ENCODE measurements at regions not wholly inside any gene's neighbourhood (a gene's known extent, or its start where the extent isn't known, plus 50 kb on each side); places are given as distances from the start of the nearest gene placed in this dataset.

DNA sequence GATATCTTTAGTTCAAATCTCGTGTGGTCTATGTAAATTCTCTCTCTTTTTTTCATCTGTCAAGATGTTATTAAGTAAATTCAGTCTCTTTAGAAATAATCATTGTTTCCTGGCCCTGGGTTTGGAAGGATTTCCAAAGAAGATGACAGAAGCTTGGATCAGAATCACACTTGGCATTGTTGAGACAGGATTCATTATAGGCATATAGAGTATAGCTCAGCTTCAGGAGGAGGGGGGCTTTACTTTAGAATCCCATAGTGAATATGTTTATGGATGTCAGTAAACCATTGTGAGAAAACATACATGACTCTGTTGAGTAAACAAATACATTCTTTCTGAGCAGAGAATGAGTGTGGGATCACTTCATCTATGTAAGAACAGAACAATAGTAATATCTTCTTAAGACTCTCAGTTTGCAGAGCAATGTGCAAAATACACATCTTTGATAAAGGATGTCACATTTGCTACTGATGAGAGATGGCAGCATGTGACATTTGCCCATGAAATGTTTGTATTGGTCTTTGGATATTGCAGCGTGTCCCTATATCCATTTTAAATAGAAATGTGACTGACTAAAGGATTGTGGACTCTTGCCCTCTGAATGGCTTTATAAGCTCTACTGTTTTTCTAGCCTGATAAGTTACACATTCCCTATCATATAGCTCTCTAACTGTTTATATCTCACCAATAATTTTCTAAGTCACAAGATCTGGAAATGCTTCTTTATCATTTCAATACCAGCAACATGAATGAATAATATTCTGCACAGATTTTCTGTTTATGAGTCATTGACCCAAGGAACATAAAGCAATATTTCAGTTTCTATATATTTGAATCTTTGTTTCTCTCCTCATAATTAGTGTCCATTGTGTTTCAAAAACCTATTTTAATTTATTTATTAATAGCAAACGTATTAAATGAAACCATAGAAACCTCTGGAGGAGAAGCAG is 95.6 kb upstream of the THRB start:
- no peak for DNase-seq (ENCODE audit: low read depth in 1 of 2, low spot score in 1 of 2)

DNA sequence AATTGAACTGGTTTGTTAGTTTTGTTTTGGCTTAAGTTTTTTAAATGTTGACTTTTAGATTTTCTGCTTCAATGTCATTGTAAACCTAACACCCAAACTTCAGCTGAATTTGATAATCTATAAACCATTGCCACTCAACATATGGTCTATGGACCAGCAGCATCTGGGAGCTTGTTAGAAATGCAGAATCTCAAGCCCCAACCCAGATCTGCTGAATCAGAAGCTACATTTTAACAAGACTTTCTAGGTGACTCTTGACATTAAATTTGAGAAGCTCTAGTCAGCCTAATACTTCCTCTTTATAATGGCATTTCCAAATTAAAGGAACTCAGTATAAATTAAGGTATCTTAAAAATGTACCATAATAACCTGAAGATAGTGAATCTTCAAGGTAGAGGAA is 96.5 kb upstream of the THRB start:
- no peak for DNase-seq (ENCODE audit: low read depth in 1 of 2, low spot score in 1 of 2)
- TF ChIP-seq POLR2AphosphoS5 (IDR thresholded peaks at IDR 0.05; ENCODE audit: low read depth) (no peak), SPI1 (IDR thresholded peaks at IDR 0.05; ENCODE audit: borderline replicate concordance, low read depth) (no peak), GABPA (IDR thresholded peaks at IDR 0.05; ENCODE audit: low read depth) (no peak)
- TF ChIP-seq, protein P1, sequence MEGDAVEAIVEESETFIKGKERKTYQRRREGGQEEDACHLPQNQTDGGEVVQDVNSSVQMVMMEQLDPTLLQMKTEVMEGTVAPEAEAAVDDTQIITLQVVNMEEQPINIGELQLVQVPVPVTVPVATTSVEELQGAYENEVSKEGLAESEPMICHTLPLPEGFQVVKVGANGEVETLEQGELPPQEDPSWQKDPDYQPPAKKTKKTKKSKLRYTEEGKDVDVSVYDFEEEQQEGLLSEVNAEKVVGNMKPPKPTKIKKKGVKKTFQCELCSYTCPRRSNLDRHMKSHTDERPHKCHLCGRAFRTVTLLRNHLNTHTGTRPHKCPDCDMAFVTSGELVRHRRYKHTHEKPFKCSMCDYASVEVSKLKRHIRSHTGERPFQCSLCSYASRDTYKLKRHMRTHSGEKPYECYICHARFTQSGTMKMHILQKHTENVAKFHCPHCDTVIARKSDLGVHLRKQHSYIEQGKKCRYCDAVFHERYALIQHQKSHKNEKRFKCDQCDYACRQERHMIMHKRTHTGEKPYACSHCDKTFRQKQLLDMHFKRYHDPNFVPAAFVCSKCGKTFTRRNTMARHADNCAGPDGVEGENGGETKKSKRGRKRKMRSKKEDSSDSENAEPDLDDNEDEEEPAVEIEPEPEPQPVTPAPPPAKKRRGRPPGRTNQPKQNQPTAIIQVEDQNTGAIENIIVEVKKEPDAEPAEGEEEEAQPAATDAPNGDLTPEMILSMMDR (IDR thresholded peaks at IDR 0.05; ENCODE audit: insufficient read depth, low read length), result no peak
- TF ChIP-seq, protein P2, sequence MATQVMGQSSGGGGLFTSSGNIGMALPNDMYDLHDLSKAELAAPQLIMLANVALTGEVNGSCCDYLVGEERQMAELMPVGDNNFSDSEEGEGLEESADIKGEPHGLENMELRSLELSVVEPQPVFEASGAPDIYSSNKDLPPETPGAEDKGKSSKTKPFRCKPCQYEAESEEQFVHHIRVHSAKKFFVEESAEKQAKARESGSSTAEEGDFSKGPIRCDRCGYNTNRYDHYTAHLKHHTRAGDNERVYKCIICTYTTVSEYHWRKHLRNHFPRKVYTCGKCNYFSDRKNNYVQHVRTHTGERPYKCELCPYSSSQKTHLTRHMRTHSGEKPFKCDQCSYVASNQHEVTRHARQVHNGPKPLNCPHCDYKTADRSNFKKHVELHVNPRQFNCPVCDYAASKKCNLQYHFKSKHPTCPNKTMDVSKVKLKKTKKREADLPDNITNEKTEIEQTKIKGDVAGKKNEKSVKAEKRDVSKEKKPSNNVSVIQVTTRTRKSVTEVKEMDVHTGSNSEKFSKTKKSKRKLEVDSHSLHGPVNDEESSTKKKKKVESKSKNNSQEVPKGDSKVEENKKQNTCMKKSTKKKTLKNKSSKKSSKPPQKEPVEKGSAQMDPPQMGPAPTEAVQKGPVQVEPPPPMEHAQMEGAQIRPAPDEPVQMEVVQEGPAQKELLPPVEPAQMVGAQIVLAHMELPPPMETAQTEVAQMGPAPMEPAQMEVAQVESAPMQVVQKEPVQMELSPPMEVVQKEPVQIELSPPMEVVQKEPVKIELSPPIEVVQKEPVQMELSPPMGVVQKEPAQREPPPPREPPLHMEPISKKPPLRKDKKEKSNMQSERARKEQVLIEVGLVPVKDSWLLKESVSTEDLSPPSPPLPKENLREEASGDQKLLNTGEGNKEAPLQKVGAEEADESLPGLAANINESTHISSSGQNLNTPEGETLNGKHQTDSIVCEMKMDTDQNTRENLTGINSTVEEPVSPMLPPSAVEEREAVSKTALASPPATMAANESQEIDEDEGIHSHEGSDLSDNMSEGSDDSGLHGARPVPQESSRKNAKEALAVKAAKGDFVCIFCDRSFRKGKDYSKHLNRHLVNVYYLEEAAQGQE (IDR thresholded peaks at IDR 0.05; ENCODE audit: insufficient replicate concordance, low read depth), result no peak
- H3K27ac ChIP-seq (replicated peaks), result no peak overlapping the region

More for the DNA sequence above, 95.6 kb upstream of the THRB start:
- H3K27me3 ChIP-seq (ENCODE audit: insufficient read depth, poor library complexity, severe bottlenecking), result no peaks in the 10 kb centered on the region
- TF ChIP-seq, protein P2 (IDR thresholded peaks at IDR 0.05; ENCODE audit: insufficient replicate concordance, low read depth), result no peak
- TF ChIP-seq POLR2AphosphoS5 (IDR thresholded peaks at IDR 0.05; ENCODE audit: low read depth), result no peak
- no peak overlapping the region for H3K4me3 ChIP-seq (replicated peaks; ENCODE audit: insufficient read depth, low read length)
- no peak overlapping the region for H3K27ac ChIP-seq (replicated peaks)

DNA sequence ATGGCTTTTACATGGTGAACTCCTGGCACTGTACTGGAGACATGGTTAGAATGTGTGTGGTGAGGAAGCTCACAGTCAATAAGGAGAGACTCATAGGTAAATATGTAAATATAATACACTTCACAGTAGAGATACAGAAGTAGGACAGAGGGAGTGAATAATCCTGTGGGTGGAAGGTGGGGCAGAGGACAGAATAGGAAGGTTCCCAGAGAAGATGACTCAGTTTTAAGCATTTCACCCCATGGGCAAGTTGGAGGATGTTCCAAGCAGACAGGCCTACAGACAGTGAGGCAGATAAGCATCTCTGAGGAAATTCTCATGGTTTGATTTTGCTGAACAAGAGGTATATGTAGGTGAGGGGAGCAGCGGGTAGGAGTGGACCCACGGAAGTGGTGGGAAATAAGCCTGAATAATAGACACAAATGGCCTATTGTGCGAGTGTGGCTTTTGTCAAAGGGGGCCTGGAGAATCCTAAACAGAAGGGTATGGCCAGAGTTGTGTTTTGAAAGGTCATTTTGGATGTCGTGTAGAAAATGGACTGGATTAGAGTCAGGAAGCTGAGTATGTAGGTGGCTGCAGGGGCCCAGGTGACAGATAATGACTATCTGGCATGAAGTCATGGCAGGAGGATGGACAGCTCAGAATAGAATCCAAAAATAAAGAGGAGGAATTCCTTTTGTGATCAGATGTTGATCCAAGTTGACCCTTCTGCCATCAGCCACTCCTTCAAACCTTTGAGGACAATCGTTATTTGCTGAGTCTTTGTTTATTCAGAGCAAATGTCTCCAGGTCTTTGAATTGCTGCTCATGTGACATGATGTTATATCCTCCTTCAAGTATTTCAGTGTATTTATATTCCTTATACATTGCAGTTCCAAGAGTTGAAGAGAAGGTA is 97.3 kb upstream of the THRB start:
- no peak for DNase-seq (ENCODE audit: low read depth in 1 of 2, low spot score in 1 of 2)
- Histone ChIP-seq H3K4me3 (replicated peaks; ENCODE audit: insufficient read depth, low read length) (no peak overlapping the region), H3K27ac (replicated peaks) (no peak overlapping the region), H3K27me3 (ENCODE audit: insufficient read depth, poor library complexity, severe bottlenecking) (no peaks in the 10 kb centered on the region)
- TF ChIP-seq GABPA (IDR thresholded peaks at IDR 0.05; ENCODE audit: low read depth), result no peak
- no peak for TF ChIP-seq SPI1 (IDR thresholded peaks at IDR 0.05; ENCODE audit: borderline replicate concordance, low read depth)
- TF ChIP-seq, protein P2 (IDR thresholded peaks at IDR 0.05; ENCODE audit: insufficient replicate concordance, low read depth), result no peak
- TF ChIP-seq POLR2AphosphoS5 (IDR thresholded peaks at IDR 0.05; ENCODE audit: low read depth), result no peak
- TF ChIP-seq, protein P1 (IDR thresholded peaks at IDR 0.05; ENCODE audit: insufficient read depth, low read length), result no peak

More for the DNA sequence above, 96.5 kb upstream of the THRB start:
- Histone ChIP-seq H3K27me3 (ENCODE audit: insufficient read depth, poor library complexity, severe bottlenecking) (no peaks in the 10 kb centered on the region), H3K4me3 (replicated peaks; ENCODE audit: insufficient read depth, low read length) (no peak overlapping the region)
